Left ventricle myocardium inferior (tissue), 1 donor: ENCODE measurements at regions not wholly inside any gene's neighbourhood (a gene's known extent, or its start where the extent isn't known, plus 50 kb on each side); places are given as distances from the start of the nearest gene placed in this dataset.

Experiments
- DNase-seq: peaks from one replicate; pipeline ENCODE4 v3.0.0-alpha.2; 2020
- H3K27ac ChIP-seq: fragments of 200-600 bp; replicated peaks from 2 replicates; pipeline ENCODE4 v1.8.0; 2021
- H3K27me3 ChIP-seq: fragments of 200-600 bp; 2 replicates; pipeline ENCODE4 v1.8.0; 2021; ENCODE audit warnings: low read depth
- H3K36me3 ChIP-seq: fragments of 200-600 bp; 2 replicates; pipeline ENCODE4 v1.8.0; 2021
- H3K4me1 ChIP-seq: fragments of 200-600 bp; 2 replicates; pipeline ENCODE4 v1.8.0; 2021
- H3K4me3 ChIP-seq: fragments of 200-600 bp; 2 replicates; pipeline ENCODE4 v1.8.0; 2021; ENCODE audit warnings: mild to moderate bottlenecking, moderate library complexity
- H3K9me3 ChIP-seq: fragments of 200-600 bp; replicated peaks from 2 replicates; pipeline ENCODE4 v1.8.0; 2021
- intact Hi-C: fragments of 100-400 bp; cut with micrococcal nuclease; formaldehyde crosslinking; loops from one replicate; pipeline ENCODE4 v1.11.0; 2022
- TF ChIP-seq, protein P1 (sequence below): fragments of 200-600 bp; IDR thresholded peaks from 2 replicates; pipeline ENCODE4 v1.8.0; 2021; ENCODE audit warnings: antibody characterized with exemption, mild to moderate bottlenecking, borderline replicate concordance
- donor health status: DM: no; HTN: yes; CAD: no; lungs with severe emphysema.

DNA sequence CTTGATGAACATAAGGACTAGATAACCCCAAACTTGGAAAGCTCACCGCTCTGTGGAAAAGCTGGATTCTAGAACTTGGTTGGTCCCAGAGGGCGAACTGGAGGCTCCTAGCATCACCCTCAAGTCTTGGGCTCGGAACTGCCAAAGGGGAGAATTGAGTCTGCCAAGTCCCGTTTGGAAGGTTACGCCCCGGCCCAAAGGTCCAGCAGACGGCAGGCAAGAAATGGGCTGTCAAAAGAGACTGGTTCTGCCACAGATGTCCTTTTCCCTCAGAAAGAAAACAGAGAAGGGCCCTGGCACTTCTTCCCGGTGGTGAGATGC lies 182.2 kb downstream of the ANAPC1 start:
- DNase-seq, result no peak
- Histone ChIP-seq H3K27me3 (no peaks in the 10 kb centered on the region), H3K9me3 (no peaks in the 10 kb centered on the region), H3K27ac (peak overlapping the region; percentile 54), H3K36me3 (no peaks in the 10 kb centered on the region), H3K4me3 (no peak overlapping the region), H3K4me1 (peaks cover 13% of the 10 kb centered on the region)
- TF ChIP-seq, protein P1, sequence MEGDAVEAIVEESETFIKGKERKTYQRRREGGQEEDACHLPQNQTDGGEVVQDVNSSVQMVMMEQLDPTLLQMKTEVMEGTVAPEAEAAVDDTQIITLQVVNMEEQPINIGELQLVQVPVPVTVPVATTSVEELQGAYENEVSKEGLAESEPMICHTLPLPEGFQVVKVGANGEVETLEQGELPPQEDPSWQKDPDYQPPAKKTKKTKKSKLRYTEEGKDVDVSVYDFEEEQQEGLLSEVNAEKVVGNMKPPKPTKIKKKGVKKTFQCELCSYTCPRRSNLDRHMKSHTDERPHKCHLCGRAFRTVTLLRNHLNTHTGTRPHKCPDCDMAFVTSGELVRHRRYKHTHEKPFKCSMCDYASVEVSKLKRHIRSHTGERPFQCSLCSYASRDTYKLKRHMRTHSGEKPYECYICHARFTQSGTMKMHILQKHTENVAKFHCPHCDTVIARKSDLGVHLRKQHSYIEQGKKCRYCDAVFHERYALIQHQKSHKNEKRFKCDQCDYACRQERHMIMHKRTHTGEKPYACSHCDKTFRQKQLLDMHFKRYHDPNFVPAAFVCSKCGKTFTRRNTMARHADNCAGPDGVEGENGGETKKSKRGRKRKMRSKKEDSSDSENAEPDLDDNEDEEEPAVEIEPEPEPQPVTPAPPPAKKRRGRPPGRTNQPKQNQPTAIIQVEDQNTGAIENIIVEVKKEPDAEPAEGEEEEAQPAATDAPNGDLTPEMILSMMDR, result no peak
- intact Hi-C loops, result no loop called here

DNA sequence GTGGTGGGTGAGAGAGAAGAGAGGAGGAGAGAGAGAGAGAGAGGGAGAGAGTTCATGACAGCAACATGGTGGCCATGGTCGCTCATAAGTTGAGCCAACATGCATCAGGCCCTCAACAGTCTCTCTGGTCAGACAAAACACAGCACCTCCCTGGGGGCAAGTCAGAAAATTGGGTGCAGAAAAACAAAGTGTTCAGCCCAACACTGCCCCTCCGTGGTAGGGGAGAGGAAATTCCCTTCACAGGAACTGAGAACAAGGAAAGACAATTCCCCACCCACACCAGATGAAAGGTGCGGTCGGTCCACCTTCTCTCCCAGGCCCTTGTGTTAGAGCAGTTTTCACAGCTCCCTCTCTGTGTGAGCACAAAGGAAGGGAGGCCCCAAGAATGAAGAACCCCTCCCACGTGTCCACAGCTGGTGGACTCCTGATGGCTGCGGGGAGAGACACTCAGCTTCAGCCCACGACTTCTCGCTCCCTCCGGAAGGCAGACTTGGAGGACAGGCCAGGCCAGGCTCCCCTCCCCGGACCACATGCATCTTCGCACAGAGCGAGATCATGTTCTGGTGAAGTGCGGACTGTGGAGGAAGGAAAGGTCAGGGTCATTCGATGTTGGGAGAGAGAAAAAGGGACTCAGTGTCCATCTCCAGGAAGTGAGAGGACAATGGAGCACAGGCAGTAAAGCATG lies 181.7 kb downstream of the ANAPC1 start:
- no peak for DNase-seq
- H3K36me3 ChIP-seq, result no peaks in the 10 kb centered on the region
- intact Hi-C loops, result no loop called here
- TF ChIP-seq, protein P1, result peak; percentile 73
- peaks cover 13% of the 10 kb centered on the region for H3K4me1 ChIP-seq
- peak overlapping the region; percentile 54 for H3K27ac ChIP-seq
- no peak overlapping the region for H3K4me3 ChIP-seq
- no peaks in the 10 kb centered on the region for H3K27me3 ChIP-seq
- H3K9me3 ChIP-seq, result no peaks in the 10 kb centered on the region

DNA sequence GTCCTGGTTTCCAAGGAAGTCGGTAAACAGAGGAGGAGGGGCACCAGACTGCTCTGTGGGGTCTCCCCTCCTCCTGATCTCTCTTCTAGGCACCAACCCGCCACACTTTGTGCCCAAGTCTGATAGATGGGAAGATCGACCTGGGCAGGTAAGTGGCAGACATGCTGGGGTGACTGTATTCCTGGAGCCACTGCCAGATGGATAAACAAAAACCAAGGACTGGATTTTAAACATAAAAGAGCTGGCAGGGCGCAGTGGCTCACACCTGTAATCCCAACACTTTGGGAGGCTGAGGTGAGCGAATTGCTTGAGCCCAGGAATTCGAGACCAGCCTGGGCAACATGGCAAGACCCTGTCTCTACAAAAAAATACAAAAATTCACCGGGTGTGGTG lies 181.2 kb downstream of the ANAPC1 start:
- Histone ChIP-seq H3K27ac (peak overlapping the region; percentile 54), H3K36me3 (no peaks in the 10 kb centered on the region), H3K9me3 (no peaks in the 10 kb centered on the region), H3K4me3 (no peak overlapping the region), H3K4me1 (peaks cover 13% of the 10 kb centered on the region), H3K27me3 (no peaks in the 10 kb centered on the region)
- TF ChIP-seq, protein P1, result no peak
- no peak for DNase-seq
- intact Hi-C loops, result no loop called here

DNA sequence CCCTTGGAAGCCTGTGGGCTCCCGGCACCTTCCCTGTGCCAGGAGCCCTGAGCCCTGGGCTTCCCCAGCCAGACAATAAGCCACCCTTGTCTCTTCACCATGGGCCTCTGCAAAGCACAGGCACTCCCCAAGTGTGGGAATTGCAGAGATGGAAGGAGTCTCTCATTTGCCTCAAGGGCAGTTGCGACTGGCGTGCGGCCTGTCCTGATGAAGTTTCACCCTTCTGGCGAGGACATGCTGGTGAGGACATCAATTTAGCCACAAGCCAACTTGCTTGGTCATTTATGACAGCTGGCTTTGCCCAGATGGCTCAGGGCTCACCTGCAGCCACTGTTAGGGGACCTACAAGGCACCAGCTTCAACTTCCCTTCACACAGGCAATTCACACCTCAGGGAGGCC lies 180.2 kb downstream of the ANAPC1 start:
- no peak for DNase-seq
- intact Hi-C loops, result no loop called here
- H3K27ac ChIP-seq, result no peak overlapping the region

DNA sequence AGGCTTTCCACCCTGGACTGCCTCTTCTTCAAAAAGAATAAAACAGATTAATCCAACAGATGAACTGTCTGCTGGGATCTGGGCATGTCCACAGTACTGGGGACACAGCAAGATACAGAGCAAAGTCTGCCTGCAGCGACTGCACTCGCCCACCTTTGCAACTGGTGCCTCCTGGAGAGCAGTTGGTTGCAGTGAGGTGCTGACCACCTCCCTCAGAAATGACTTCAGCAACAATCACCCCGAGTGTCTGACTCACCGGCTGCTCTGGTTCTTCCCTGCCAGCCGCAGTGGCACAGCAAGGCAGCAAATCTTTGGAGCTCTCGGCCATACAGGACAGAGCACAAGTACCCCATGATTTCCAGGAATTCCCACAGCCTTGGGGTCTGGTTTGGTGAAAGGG lies 179.7 kb downstream of the ANAPC1 start:
- TF ChIP-seq, protein P1, result no peak
- no peaks in the 10 kb centered on the region for H3K27me3 ChIP-seq
- H3K9me3 ChIP-seq, result no peaks in the 10 kb centered on the region
- intact Hi-C loops, result no loop called here
- no peak overlapping the region for H3K4me3 ChIP-seq
- H3K4me1 ChIP-seq, result peaks cover 17% of the 10 kb centered on the region
- no peak overlapping the region for H3K27ac ChIP-seq
- DNase-seq, result no peak
- H3K36me3 ChIP-seq, result no peaks in the 10 kb centered on the region

More for the DNA sequence above, 180.2 kb downstream of the ANAPC1 start:
- Histone ChIP-seq H3K9me3 (no peaks in the 10 kb centered on the region), H3K4me1 (peaks cover 16% of the 10 kb centered on the region), H3K4me3 (no peak overlapping the region), H3K27me3 (no peaks in the 10 kb centered on the region), H3K36me3 (no peaks in the 10 kb centered on the region)
- TF ChIP-seq, protein P1, result no peak
